GM19467 (cell line): ENCODE measurements at regions not wholly inside any gene's neighbourhood (a gene's known extent, or its start where the extent isn't known, plus 50 kb on each side); places are given as distances from the start of the nearest gene placed in this dataset.

ENCODE experiments used
- ATAC-seq: cut with Tn5 transposase; IDR thresholded peaks from one replicate; pipeline ENCODE4 v1.9.1; 2021; ENCODE audit warnings: mild to moderate bottlenecking, moderate library complexity; ENCODE audit not compliant: unreplicated experiment

DNA sequence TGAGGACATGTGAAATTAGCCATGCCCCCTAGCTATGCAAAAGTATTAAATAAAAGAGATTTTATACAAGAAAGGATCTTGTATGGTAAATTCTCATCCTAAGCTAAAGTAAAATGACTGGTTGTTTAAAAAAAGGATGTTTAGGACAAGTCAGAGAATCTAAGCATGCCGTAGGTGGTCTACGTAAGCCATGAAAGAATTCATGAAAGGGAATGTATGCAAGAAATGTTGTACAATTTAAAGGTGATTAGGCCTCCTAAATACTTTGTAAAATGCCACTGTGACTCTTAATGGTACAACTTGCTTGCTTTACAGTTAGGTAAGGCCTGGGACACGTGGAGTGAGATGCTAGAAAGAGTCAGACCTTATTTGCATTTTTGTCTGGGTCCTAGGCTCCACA is 209.0 kb downstream of the EFHB start:
- no peak for ATAC-seq

DNA sequence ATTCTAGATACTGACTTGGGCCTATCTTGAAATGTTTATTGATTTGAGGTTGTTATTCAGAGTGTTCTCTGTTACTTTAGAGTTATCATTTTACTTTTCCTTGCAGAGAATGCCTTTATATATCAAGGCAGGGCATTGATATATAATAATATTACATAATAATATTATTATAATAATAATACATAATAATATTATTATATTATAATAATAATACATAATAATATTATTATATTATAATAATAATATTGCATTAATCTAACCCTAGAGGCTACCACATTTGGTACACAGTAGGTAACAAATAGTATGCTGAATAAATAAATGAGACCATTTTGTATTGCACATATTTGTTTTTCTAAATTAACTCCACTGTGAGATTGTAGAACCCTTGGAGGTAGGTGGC is 216.3 kb downstream of the EFHB start:
- ATAC-seq = no peak

DNA sequence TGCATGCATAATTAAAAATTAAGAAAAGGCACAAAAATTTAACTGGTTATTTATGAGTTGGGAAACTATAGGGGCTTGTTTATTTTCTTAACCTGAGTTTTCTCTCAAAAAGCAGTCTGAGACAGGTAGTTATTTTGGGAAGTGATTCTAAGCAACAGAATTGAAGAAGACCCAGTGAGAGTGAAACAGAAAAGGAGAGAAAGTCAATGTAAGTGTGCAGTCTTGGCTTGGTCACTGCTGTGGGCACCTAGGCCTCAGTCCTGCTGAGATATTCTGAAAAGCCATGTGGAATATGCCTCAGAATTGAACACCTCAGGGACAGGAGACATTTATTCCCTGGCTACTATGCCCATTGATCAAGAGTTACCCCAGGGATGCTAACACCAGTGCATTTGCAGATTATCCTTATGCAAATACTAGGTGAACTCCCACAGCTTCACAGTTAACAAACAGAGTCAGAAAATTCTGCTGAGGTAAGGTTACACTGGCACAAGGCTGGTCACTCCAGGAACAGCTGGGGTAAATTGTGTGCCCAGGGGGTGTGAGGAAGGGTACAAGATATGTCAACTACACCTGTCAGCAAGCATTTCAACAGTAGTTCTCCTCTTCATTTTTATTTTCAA is 222.7 kb downstream of the EFHB start:
- ATAC-seq = no peak

DNA sequence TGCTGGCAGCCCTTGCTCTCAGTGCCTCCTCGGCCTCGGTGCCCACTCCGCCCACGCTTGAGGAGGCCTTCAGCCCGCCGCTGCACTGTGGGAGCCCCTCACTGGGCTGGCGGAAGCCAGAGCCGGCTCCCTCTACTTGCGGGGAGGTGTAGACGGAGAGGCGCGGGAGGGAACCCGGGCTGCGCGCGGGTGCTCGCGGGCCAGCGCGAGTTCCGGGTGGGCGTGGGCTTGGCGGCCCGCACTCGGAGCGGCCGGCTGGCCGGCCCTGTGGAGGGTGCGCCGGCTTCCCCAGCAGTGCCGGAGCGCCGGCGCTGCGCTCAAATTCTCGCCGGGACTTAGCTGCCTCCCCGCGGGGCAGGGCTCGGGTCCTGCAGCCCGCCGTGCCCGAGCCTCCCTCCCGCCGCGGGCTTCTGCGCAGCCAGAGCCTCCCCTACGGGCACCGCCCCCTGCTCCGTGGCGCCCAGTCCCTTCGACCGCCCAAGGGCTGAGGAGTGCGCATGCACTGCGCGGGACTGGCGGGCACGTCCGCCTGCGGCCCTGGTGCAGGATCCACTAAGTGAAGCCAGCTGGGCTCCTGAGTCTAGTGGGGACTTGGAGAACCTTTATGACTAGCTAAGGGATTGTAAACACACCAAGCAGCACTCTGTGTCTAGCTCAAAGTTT is 231.5 kb downstream of the EFHB start:
- ATAC-seq = no peak

DNA sequence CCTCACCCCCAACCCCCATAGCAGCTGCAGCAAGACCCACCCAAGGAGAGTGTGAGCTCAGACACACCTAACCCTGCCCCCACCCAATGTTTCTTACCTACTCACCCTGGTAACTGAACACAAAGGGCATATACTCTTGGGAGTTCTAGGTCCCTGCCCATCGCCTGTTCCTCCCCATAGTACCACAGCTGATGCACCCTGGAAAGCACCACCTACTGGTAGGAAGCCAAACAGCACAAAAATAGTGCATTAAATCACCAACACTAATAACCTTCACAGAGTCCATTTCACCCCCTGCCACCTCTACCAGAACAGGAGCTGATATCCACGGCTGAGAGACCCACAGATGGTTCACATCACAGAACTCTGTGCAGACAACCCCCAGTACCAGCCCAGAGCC is 245.2 kb downstream of the EFHB start:
- no peak for ATAC-seq

DNA sequence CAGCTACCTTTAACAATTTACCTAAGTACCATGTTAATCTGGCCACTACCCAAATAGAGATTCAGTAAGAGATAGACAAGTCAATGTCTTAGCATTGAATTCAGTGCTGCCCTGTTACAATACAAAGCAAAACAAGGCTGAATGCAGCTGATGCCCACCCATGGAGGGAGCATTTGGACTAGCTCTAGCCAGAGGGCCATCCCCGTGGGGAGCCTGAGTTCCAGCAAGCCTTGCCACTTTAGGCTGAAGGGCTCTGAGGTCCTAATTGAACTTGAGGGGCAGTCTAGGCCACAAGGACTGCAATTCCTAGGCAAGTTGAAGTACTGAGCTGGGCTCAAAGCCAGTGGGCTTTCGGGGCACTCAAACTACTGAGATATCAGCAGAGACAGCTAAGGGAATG is 265.9 kb downstream of the EFHB start:
- ATAC-seq = no peak

DNA sequence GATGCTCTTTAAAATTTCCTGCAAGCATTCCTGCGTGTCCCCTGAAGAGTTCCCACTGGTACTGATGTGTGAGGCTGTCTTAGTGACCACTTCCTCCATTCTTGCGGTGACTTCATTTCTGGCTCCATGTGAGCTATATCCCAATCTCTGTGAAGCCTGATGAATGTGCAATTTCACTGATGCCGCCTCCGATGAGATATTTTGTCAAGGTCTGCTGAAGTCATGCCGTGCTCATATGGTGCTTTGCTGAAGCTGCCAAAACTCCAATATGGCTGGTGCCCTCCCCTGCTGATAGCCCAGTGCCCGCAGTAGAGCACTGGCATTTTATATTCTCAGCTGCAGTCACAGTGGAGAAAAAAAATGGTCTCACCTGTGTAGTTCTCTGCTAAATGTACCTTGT is 271.5 kb downstream of the EFHB start:
- no peak for ATAC-seq

DNA sequence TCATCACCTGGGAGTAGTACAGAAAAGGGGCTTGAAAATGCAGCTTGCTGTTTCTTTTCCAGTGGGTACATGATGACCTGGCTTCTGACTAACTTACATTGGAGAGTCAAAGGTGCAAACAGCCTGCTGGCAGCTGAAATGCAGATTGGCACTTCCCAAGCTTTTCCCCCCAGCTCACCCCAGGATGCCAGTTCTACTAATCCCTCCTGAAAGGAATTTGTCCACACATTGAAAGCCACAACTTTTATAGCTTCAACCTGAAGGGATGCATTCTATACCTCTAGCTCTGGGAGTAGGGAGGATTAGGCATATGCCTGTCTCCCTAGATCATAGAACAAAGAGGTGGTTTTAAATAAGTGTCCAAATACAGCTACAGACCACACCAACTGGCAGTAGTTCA is 281.7 kb downstream of the EFHB start:
- no peak for ATAC-seq

DNA sequence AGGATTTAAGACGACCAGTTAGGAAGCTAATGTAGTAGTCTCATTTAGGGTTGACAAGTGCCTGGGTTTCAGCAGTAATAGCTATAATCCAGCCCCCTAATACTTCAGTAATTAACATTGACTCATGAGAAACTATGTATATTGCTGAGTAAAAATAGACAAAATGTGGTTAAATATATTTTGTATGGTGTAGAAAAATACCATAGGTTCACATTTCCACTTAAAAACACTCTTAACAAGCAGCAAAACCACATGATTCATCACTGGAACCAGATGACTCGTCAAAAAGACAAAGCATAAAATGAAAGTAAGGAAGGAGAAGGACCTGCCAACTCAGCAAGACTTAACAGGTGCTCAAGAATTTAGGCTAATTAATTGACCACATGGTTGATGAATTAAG is 288.9 kb downstream of the EFHB start:
- ATAC-seq = no peak

DNA sequence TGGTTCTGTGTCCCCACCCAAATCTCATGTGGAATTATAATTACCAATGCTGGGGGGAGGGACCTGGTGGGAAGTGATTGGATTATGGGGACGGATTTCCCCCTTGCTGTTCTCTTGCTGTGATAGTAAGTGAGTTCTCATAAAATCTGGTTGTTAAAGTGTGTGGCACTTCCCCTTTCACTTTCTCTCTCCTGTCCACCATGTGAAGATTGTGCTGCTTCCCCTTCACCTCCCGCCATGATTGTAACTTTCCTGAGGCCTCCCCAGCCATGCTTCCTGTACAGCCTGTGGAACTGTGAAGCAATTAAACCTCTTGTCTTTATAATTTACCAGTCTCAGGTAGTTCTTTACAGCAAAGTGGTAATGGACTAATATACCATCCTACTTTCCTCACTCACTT is 289.6 kb downstream of the EFHB start:
- no peak for ATAC-seq

DNA sequence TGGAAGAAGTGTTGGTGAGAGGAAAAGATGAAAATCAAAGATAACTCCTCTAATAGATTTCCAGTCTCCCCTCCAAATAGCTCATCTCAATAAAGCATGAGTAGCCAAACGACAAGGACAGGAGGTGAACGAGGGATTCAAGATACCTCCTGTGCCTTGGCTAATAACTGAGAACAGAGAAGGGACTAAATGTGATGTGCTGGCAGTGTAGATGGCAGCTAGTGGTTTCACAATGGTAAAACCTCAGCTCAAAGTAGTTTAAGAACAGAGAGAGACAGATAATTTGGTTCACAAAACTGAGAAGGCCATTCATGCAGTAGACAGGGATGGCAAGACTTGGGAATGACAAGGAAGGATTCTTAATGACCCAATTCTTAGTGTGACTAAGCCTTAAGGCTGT is 292.6 kb downstream of the EFHB start:
- no peak for ATAC-seq

DNA sequence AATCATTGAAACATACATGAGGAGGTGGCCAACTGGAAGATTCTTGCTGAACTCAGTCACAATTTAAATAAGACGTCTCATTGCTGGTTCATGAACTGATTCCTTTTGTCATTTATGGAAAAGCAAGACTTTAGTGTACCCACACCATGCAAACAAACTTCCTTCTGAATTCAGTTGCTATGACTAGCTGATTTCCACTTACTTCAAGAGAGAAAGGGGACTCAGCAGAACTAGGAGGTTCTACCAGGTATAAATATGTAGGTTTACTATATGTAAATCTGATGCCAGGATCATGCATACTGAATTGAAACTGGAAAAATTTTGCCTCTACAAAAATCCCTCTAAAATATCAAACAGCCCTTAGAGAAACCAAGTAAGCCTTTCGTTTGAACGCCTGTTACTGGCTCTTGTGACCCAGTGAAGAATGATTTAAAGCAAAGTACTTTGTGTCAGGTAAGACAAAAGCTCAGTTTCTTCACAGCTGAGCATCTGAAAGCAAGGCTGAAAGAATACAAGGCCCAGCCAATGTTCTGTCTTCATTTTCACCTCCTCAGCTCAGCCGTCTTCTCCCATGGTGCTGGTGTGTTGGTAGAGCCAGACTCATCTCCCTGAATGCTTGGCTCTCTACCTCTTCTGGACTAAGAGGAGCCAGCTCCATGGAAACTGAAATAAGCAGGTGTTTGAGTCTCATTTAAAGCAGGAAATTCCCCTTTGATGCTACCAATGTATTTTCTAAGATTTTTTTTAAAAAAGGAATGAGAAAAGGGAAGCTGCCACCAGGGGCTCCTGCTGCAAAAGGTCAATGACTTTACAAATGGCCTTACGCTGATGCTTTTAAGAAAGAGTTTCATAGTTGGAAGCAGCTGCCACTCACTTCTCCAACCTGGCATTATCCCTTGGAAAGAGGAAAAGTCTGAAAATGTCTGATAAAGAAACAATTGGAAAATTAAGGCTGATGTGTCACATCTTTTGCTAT is 301.6 kb downstream of the EFHB start:
- no peak for ATAC-seq

DNA sequence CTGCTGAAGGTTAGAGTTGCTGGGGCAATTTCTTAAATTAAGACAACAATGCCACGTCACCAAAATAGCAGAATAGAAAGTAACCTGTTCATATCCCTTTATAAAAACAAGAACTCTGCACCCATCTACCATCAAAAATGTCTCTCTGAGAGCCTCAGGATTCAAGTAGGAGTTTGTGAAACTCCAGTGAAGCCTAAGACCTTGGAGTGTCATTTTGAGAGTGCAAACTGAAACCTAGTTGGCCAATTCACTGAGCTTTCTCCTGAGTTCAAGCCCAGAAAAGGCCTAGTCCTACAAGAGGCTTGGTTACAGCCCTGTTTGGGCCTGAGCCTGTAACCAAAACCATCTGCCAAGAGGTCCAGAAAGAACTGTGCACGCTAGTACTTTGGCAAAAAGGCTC is 335.1 kb downstream of the EFHB start:
- peak; percentile 48 for ATAC-seq

DNA sequence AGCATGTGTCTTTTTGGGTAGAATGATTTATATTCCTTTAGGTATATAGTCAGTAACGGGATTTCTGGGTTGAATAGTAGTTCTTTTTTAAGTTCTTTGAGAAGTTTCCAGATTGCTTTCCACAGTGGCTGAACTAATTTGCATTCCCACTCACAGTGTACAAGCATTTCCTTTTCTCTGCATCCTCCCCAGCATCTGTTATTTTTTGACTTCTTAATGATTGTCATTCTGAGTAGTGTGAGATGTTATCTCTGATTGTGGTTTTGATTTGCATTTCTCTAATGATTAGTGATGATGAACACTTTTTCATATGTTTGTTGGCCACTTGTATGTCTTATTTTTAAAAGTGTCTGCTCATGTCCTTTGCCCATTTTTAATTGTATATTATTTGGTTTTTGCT is 337.6 kb downstream of the EFHB start:
- ATAC-seq = no peak

DNA sequence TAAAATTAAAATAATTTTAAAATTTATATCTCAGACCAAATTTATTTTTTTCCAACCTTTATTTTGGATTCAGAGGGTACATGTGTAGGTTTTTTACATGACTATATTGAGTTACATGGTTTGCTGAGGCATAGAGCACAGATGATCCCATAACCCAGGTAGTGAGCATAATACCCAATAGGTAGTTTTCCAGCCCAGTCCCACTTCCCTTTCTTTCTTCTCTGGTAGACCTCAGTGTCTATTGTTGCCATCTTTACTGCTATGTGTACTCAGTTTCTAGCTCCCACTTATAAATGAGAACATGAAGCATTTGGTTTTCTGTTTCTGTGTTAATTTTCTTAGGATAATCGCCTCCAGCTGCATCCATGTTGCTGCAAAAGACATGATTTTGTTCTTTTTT is 338.1 kb downstream of the EFHB start:
- no peak for ATAC-seq
